ENCODE measurements at regions not wholly inside any gene's neighbourhood (a gene's known extent, or its start where the extent isn't known, plus 50 kb on each side); places are given as distances from the start of the nearest gene placed in this dataset.

DNA sequence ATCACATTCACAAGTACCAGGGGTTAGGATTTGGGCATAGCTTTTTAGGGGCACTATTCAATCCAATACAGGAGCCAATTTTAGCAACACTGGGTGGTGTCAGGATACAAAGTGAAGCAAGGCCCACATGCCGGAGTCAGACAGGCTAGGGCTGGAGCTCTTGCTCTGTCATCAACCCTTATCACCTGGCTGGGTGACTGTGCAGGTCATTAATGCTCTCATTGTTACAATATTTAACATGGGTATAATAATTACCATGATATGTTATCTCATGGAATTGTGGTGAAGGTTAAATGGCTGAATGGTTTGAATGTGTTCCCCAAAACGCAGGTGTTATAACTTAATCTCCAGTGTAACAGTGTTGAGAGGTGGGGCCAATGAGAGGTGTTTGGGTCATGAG lies 143.3 kb upstream of the THY1 start:
- TF ChIP-seq, protein P1, sequence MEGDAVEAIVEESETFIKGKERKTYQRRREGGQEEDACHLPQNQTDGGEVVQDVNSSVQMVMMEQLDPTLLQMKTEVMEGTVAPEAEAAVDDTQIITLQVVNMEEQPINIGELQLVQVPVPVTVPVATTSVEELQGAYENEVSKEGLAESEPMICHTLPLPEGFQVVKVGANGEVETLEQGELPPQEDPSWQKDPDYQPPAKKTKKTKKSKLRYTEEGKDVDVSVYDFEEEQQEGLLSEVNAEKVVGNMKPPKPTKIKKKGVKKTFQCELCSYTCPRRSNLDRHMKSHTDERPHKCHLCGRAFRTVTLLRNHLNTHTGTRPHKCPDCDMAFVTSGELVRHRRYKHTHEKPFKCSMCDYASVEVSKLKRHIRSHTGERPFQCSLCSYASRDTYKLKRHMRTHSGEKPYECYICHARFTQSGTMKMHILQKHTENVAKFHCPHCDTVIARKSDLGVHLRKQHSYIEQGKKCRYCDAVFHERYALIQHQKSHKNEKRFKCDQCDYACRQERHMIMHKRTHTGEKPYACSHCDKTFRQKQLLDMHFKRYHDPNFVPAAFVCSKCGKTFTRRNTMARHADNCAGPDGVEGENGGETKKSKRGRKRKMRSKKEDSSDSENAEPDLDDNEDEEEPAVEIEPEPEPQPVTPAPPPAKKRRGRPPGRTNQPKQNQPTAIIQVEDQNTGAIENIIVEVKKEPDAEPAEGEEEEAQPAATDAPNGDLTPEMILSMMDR (conservative IDR thresholded peaks at IDR 0.05 in 1 of 2, IDR thresholded peaks at IDR 0.05 in 1 of 2; ENCODE audit: low read depth in 1 of 2, low read length in 2 of 2), result no peak
- no peak for TF ChIP-seq EZH2 (IDR thresholded peaks at IDR 0.05; ENCODE audit: low read length, missing control alignments)

Measured in fibroblast of lung (primary cell).